ENCODE measurements at regions not wholly inside any gene's neighbourhood (a gene's known extent, or its start where the extent isn't known, plus 50 kb on each side); places are given as distances from the start of the nearest gene placed in this dataset.

DNA sequence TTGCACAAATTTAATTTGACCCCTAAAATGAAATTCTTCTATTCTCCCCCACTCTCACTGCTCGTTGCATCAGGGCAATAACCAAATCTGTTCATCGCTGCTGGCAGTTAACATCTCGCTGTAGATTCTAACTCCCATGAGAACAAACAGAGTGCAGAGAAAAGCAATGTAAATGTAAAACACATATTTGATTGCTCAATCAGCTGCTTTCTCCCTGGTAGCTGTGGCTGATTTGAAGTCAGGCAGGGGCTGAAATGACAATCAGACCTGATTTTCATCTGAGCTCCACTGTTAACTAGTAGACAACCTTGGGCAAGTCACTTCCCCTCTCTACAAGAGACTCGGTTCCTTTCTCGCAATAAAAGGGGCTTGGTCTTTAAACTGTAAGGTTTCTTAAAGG, 119.8 kb upstream of the CPNE4 start:
- no peak for DNase-seq (ENCODE audit: extremely low read depth, low read depth)
- TF ChIP-seq, protein P1, sequence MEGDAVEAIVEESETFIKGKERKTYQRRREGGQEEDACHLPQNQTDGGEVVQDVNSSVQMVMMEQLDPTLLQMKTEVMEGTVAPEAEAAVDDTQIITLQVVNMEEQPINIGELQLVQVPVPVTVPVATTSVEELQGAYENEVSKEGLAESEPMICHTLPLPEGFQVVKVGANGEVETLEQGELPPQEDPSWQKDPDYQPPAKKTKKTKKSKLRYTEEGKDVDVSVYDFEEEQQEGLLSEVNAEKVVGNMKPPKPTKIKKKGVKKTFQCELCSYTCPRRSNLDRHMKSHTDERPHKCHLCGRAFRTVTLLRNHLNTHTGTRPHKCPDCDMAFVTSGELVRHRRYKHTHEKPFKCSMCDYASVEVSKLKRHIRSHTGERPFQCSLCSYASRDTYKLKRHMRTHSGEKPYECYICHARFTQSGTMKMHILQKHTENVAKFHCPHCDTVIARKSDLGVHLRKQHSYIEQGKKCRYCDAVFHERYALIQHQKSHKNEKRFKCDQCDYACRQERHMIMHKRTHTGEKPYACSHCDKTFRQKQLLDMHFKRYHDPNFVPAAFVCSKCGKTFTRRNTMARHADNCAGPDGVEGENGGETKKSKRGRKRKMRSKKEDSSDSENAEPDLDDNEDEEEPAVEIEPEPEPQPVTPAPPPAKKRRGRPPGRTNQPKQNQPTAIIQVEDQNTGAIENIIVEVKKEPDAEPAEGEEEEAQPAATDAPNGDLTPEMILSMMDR (IDR thresholded peaks at IDR 0.05; ENCODE audit: low read depth, low read length, missing control alignments) = no peak
- no peak overlapping the region for H3K4me3 ChIP-seq (replicated peaks; ENCODE audit: low read depth, low read length)

DNA sequence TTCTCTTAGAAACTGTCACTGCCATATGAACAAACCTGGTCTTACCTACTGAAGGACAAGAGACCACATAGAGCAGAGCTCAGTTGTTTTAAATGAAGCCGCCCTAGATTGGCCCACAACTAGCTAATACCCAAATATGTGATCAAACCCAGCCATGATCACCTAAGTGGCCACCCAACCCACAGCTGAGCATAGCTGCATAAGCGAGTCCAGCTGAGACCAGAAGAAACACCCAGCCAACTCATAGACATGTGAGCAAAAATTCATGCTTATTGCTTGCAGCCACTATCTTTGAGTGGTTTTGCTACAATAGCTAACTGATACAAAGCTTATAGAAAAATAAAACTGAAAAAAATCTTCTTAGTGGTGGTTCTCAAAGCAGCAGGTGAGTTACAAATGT, 124.3 kb upstream of the CPNE4 start:
- TF ChIP-seq, protein P1 (IDR thresholded peaks at IDR 0.05; ENCODE audit: low read depth, low read length, missing control alignments) = no peak
- DNase-seq (ENCODE audit: extremely low read depth, low read depth) = no peak
- no peak overlapping the region for H3K4me3 ChIP-seq (replicated peaks; ENCODE audit: low read depth, low read length)

DNA sequence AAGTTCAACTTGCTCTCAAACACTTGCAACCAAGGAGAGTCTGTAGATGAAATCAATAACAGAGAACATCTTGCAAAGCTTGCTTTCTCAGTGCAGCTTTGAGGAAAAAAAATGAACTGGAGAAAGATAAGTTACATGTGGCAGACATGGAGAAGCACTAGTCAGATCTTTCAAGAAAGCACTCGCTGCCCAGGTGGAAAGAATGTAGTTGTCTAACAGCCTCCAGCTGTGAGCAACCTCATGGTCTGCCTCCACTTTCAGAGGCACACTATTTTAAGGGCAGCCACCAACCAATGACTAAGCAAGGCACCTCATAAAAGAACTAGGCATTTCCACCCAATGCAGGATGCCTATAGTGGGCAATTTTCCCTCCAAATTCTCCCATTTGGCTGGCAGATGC, 125.4 kb upstream of the CPNE4 start:
- TF ChIP-seq, protein P1 (IDR thresholded peaks at IDR 0.05; ENCODE audit: low read depth, low read length, missing control alignments) = no peak
- H3K4me3 ChIP-seq (replicated peaks; ENCODE audit: low read depth, low read length) = no peak overlapping the region
- no peak for DNase-seq (ENCODE audit: extremely low read depth, low read depth)

DNA sequence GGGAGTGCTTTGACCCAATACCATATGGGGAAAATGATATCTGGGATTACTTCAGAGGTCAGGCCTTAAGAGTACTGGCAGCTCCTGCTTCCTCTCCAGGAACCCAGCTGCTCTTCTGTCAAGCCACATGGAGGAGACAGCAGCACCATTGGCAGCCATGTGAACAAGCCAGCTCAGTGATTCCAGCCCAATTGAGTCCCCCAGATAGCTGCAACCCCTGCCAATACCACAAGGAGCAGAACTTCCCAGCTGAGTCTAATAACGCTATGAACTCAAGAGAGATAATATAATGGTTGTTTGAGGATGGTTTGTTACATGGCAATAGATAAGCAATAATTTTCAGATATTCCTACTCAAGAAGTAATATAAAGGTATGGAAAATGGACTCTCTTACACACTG, 126.8 kb upstream of the CPNE4 start:
- no peak overlapping the region for H3K4me3 ChIP-seq (replicated peaks; ENCODE audit: low read depth, low read length)
- TF ChIP-seq, protein P1 (IDR thresholded peaks at IDR 0.05; ENCODE audit: low read depth, low read length, missing control alignments) = no peak
- DNase-seq (ENCODE audit: extremely low read depth, low read depth) = no peak

DNA sequence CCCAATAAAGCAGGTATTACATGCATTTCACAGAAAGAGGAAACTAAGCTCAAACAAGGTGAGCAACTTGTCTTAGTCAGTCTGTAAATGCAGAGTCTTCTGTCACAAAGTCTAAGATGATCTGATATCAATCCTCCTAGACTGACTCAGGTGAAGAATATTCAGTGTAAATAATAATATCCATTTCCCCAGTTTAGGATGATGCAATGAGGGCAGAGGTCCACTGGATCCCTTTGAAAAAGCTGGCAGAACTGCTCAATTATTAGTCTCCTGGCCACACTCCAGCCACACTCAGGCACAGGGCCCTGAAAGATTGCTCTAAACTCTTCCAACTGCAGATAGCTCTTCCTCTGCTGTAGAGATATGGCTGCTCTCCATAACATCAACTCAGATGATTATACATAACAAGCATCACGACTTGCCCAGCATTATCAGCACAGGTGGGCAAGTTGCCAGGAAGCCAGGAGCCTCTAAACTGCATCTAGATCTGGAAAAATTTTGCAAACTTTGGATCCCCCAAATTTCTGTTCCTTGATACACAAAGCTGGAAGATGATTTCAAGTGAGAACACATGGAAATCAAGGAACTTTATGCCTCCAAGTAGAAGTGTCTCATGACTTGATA, 129.8 kb upstream of the CPNE4 start:
- no peak overlapping the region for H3K4me3 ChIP-seq (replicated peaks; ENCODE audit: low read depth, low read length)
- TF ChIP-seq, protein P1 (IDR thresholded peaks at IDR 0.05; ENCODE audit: low read depth, low read length, missing control alignments) = no peak
- DNase-seq (ENCODE audit: extremely low read depth, low read depth) = no peak

DNA sequence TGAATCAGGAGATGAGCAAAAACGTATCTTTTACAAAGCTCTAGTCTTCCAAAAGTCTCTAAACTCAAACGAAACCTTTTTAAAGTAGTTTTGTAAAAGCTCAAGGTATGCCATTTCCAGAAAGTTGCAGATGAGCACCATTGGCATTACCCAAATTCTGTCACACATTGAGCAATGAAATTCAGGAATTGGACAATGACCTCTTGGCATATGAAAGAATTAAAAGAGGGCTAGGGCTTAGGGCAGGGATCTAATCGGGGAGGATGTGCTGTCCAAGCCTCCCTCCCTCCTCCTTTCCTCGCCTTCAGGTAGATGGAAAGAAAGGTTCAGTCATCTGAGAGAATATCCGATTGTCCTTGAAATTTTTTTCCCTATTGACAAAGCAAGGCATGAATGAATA, 133.1 kb upstream of the CPNE4 start:
- TF ChIP-seq, protein P1 (IDR thresholded peaks at IDR 0.05; ENCODE audit: low read depth, low read length, missing control alignments) = no peak
- DNase-seq (ENCODE audit: extremely low read depth, low read depth) = no peak
- H3K4me3 ChIP-seq (replicated peaks; ENCODE audit: low read depth, low read length) = no peak overlapping the region

DNA sequence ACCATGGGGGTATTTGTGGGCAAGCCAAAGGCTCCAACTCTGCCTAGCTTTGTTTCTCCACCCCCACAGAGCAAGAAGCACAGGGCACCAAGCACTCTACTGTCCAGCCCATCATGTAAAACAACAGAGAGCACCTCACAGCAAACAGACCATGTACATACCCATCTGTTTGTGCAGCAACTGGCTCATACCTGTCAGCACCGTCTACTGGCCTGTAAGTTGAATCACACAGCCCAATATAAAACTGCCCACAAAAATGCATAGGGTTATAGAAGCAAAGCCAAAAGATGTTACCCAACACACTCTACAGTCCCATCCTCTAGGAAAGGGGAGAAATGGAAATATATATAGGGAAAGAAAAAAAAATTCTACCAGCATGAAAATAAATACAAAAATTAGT, 139.7 kb upstream of the CPNE4 start:
- no peak overlapping the region for H3K4me3 ChIP-seq (replicated peaks; ENCODE audit: low read depth, low read length)
- TF ChIP-seq, protein P1 (IDR thresholded peaks at IDR 0.05; ENCODE audit: low read depth, low read length, missing control alignments) = no peak
- no peak for DNase-seq (ENCODE audit: extremely low read depth, low read depth)

Measured in HFF-Myc (cell line).